ENCODE measurements at regions not wholly inside any gene's neighbourhood (a gene's known extent, or its start where the extent isn't known, plus 50 kb on each side); places are given as distances from the start of the nearest gene placed in this dataset.
"Not testable (repeated sequence)": the region's sequence is repeated elsewhere in the genome, so short reads cannot be mapped to it uniquely, and the experiment has no call there.

- not testable (repeated sequence) for TF ChIP-seq JUN (IDR thresholded peaks at IDR 0.05); SMC3 (IDR thresholded peaks at IDR 0.05); RNF2 (IDR thresholded peaks at IDR 0.05; ENCODE audit: borderline replicate concordance, low read depth); POLR2A (IDR thresholded peaks at IDR 0.05; ENCODE audit: low read length); CTCF (IDR thresholded peaks at IDR 0.05)
Observed at GRCh38 chrX:140114059-140114458, 148.7 kb upstream of the CXorf66 start.

All from A549 (cell line).